ENCODE measurements at regions not wholly inside any gene's neighbourhood (a gene's known extent, or its start where the extent isn't known, plus 50 kb on each side); places are given as distances from the start of the nearest gene placed in this dataset.

DNA sequence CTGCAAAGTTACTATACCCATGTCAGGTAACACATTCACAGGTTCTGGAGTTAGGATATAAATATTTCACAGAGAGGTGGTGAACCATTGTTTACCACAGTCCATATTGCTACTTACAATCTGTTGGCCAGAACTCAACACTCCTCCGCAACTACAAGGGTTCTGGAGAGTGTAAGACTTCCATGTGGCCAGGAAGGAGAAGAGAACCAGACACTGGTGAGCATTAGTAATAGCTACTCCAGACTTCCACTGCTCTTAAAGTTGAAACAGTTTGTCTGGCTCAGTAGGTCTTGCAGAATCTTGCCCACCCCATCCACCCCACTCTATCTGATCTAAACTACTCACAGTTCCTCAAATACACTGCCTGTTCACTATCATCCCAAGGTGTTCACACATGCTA is 369.6 kb downstream of the DUSP6 start:
- TF ChIP-seq, protein P1, sequence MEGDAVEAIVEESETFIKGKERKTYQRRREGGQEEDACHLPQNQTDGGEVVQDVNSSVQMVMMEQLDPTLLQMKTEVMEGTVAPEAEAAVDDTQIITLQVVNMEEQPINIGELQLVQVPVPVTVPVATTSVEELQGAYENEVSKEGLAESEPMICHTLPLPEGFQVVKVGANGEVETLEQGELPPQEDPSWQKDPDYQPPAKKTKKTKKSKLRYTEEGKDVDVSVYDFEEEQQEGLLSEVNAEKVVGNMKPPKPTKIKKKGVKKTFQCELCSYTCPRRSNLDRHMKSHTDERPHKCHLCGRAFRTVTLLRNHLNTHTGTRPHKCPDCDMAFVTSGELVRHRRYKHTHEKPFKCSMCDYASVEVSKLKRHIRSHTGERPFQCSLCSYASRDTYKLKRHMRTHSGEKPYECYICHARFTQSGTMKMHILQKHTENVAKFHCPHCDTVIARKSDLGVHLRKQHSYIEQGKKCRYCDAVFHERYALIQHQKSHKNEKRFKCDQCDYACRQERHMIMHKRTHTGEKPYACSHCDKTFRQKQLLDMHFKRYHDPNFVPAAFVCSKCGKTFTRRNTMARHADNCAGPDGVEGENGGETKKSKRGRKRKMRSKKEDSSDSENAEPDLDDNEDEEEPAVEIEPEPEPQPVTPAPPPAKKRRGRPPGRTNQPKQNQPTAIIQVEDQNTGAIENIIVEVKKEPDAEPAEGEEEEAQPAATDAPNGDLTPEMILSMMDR (IDR thresholded peaks at IDR 0.05), result no peak
- no peak for TF ChIP-seq POLR2A (IDR thresholded peaks at IDR 0.05)
